Umbilical cord (tissue), 1 donor: ENCODE measurements at regions not wholly inside any gene's neighbourhood (a gene's known extent, or its start where the extent isn't known, plus 50 kb on each side); places are given as distances from the start of the nearest gene placed in this dataset.
A peak's percentile ranks its signal among the peaks of the same experiment; 100 is the strongest.

Experiments
- DNase-seq: peaks from one replicate; pipeline ENCODE4 v3.0.0-alpha.2; 2015; ENCODE audit warnings: low spot score

- no peak for DNase-seq
Measured at GRCh38 chr1:87766737-87767136, 438.1 kb downstream of the LMO4 start.

- no peak for DNase-seq
Measured at GRCh38 chr1:87778896-87779295, 450.2 kb downstream of the LMO4 start.

- DNase-seq = no peak
Measured at GRCh38 chr1:87781554-87781953, 452.9 kb downstream of the LMO4 start.

- no peak for DNase-seq
Measured at GRCh38 chr1:87783315-87783714, 454.6 kb downstream of the LMO4 start.

- DNase-seq = no peak
Measured at GRCh38 chr1:87785386-87785785, 456.7 kb downstream of the LMO4 start.

- DNase-seq = no peak
Measured at GRCh38 chr1:87786229-87786628, 457.5 kb downstream of the LMO4 start.

GRCh38 chr1:87786861-87787545 is 458.3 kb downstream of the LMO4 start:
- DNase-seq = peak; percentile 93

- peak; percentile 38 for DNase-seq
Measured at GRCh38 chr1:87787551-87787950, 458.9 kb downstream of the LMO4 start.

GRCh38 chr1:87790756-87791155 is 462.1 kb downstream of the LMO4 start:
- no peak for DNase-seq

- no peak for DNase-seq
Measured at GRCh38 chr1:87791931-87792740, 463.5 kb downstream of the LMO4 start.

GRCh38 chr1:87794788-87795614 is 466.3 kb downstream of the LMO4 start:
- DNase-seq = peak; percentile 62

- no peak for DNase-seq
Measured at GRCh38 chr1:87795615-87796337, 467.1 kb downstream of the LMO4 start.

- peak; percentile 59 for DNase-seq
Measured at GRCh38 chr1:87796471-87796901, 467.8 kb downstream of the LMO4 start.

GRCh38 chr1:87799451-87799850 is 470.8 kb downstream of the LMO4 start:
- DNase-seq = no peak

- no peak for DNase-seq
Measured at GRCh38 chr1:87800006-87800405, 471.3 kb downstream of the LMO4 start.

GRCh38 chr1:87803375-87803774 is 474.7 kb downstream of the LMO4 start:
- no peak for DNase-seq

- no peak for DNase-seq
Measured at GRCh38 chr1:87804128-87804527, 475.4 kb downstream of the LMO4 start.

GRCh38 chr1:87805666-87806378 is 477.1 kb downstream of the LMO4 start:
- peak; percentile 96 for DNase-seq

- DNase-seq = no peak
Measured at GRCh38 chr1:87806379-87807094, 477.9 kb downstream of the LMO4 start.

GRCh38 chr1:87810166-87810565 is 481.5 kb downstream of the LMO4 start:
- DNase-seq = no peak
